Tibial nerve (tissue), 4 donors: ENCODE measurements at regions not wholly inside any gene's neighbourhood (a gene's known extent, or its start where the extent isn't known, plus 50 kb on each side); places are given as distances from the start of the nearest gene placed in this dataset.
"Not testable (repeated sequence)": the region's sequence is repeated elsewhere in the genome, so short reads cannot be mapped to it uniquely, and the experiment has no call there.

ENCODE experiments used
- DNase-seq, 2 donors: peaks; one replicate each; pipeline ENCODE4 v3.0.0-alpha.2; 2019; ENCODE audit warnings: low spot score in 2 of 2
- H3K27ac ChIP-seq, 4 donors: fragments of 200-600 bp; sonication (generic) in 3 of 4; one replicate each; pipeline ENCODE4 v1.5.1; 2017 to 2019; ENCODE audit warnings: mild to moderate bottlenecking in 1 of 4
- H3K27me3 ChIP-seq, 2 donors: fragments of 200-600 bp; sonication (generic) in 1 of 2; one replicate each; pipeline versions ENCODE4 v1.5.1 to v1.6.0; 2017 to 2019
- H3K36me3 ChIP-seq, 3 donors: fragments of 200-600 bp; sonication (generic); one replicate each; pipeline ENCODE4 v1.5.1; 2018 to 2019
- H3K4me1 ChIP-seq, 4 donors: fragments of 200-600 bp; sonication (generic) in 3 of 4; one replicate each; pipeline ENCODE4 v1.5.1; 2017 to 2019
- H3K4me3 ChIP-seq, 4 donors: fragments of 200-600 bp; sonication (generic) in 3 of 4; one replicate each; pipeline ENCODE4 v1.5.1; 2017 to 2019; ENCODE audit warnings: mild to moderate bottlenecking in 1 of 4, moderate library complexity in 1 of 4
- H3K9me3 ChIP-seq, 4 donors: fragments of 200-600 bp; sonication (generic) in 3 of 4; one replicate each; pipeline ENCODE4 v1.5.1; 2017 to 2019
- CTCF ChIP-seq, 5 experiments: fragments of 200-600 bp in 3 of 5; fragments of 450-650 bp in 2 of 5; sonication (generic) in 3 of 5; IDR thresholded peaks; one replicate each; pipeline ENCODE4 v1.5.1; 2016 to 2019; ENCODE audit warnings: antibody characterized with exemption in 5 of 5, mild to moderate bottlenecking in 3 of 5, moderate library complexity in 2 of 5
- EP300 ChIP-seq, 2 donors: sonication (generic); formaldehyde crosslinking; IDR thresholded peaks; one replicate each; pipeline ENCODE4 v1.6.1; 2017; ENCODE audit warnings: antibody characterized with exemption in 2 of 2, mild to moderate bottlenecking in 1 of 2
- whole genome bisulfite sequencing, 2 donors: methylation state at CpG; one replicate each; pipeline ENCODE4 v1.1.5; 2018; 5-methylcytosine and 5-hydroxymethylcytosine counted together

GRCh38 chr16:18131587-18131986, 204.9 kb downstream of the NPIPA8 start:
- not testable (repeated sequence) for H3K27ac ChIP-seq, H3K27me3 ChIP-seq, H3K4me1 ChIP-seq, H3K9me3 ChIP-seq, H3K36me3 ChIP-seq, DNase-seq, H3K4me3 ChIP-seq
- peak in 3 of 5 experiments; percentile 14 to 48 (median 45) for TF ChIP-seq CTCF (IDR thresholded peaks at IDR 0.05)
- 1 to 4% methylated on average over 2 to 5 of the region's 6 CpGs for WGBS, 2 donors

- 63 to 68% methylated on average over 7 of the region's 8 CpGs for WGBS, 2 donors
- H3K36me3 ChIP-seq, DNase-seq, H3K27ac ChIP-seq, H3K9me3 ChIP-seq, H3K27me3 ChIP-seq, H3K4me1 ChIP-seq, H3K4me3 ChIP-seq: not testable (repeated sequence)
Observed at GRCh38 chr16:18130478-18131120, 205.9 kb downstream of the NPIPA8 start.

GRCh38 chr16:18127033-18127432, 209.5 kb downstream of the NPIPA8 start:
- H3K4me3 ChIP-seq, H3K9me3 ChIP-seq, H3K27me3 ChIP-seq, DNase-seq, H3K27ac ChIP-seq, H3K4me1 ChIP-seq, H3K36me3 ChIP-seq: not testable (repeated sequence)
- 33 to 40% methylated on average over 1 of the region's 12 CpGs for WGBS, 2 donors

GRCh38 chr16:18119092-18119491, 217.4 kb downstream of the NPIPA8 start:
- WGBS, 2 donors = 47 to 60% methylated on average over 3 of the region's 4 CpGs

GRCh38 chr16:18118684-18119083, 217.9 kb downstream of the NPIPA8 start:
- H3K9me3 ChIP-seq, H3K36me3 ChIP-seq, H3K4me3 ChIP-seq, H3K4me1 ChIP-seq, DNase-seq, H3K27me3 ChIP-seq, H3K27ac ChIP-seq: not testable (repeated sequence)
- 58 to 72% methylated on average over 3 to 5 of the region's 5 CpGs for WGBS, 2 donors

More at GRCh38 chr16:18119092-18119491, 217.4 kb downstream of the NPIPA8 start:
- not testable (repeated sequence) for H3K4me1 ChIP-seq, H3K27me3 ChIP-seq, H3K27ac ChIP-seq, H3K9me3 ChIP-seq, H3K36me3 ChIP-seq, H3K4me3 ChIP-seq
- DNase-seq = peak; percentile 13 to 16
- TF ChIP-seq EP300 (IDR thresholded peaks at IDR 0.05) = peak in 1 of 2 donors; percentile 8

- H3K27me3 ChIP-seq, H3K9me3 ChIP-seq, H3K4me3 ChIP-seq, H3K36me3 ChIP-seq, H3K4me1 ChIP-seq, DNase-seq, H3K27ac ChIP-seq: not testable (repeated sequence)
- WGBS, 2 donors = 54 to 61% methylated on average over 6 to 9 of the region's 9 CpGs
Observed at GRCh38 chr16:18118071-18118470, 218.5 kb downstream of the NPIPA8 start.

- H3K36me3 ChIP-seq, H3K4me3 ChIP-seq, H3K9me3 ChIP-seq, DNase-seq, H3K27me3 ChIP-seq, H3K27ac ChIP-seq, H3K4me1 ChIP-seq: not testable (repeated sequence)
- 47% methylated on average over 2 of the region's 2 CpGs; no CpG with 5 or more reads in 1 of the 2 donors for WGBS, 2 donors
Observed at GRCh38 chr16:18104412-18104811, 232.1 kb downstream of the NPIPA8 start.

GRCh38 chr16:18101077-18101476, 235.5 kb downstream of the NPIPA8 start:
- not testable (repeated sequence) for H3K27me3 ChIP-seq, H3K4me1 ChIP-seq, DNase-seq, H3K36me3 ChIP-seq, H3K4me3 ChIP-seq, H3K9me3 ChIP-seq, H3K27ac ChIP-seq
- no CpG with 5 or more reads among the region's 2 CpGs for WGBS, 2 donors

- WGBS, 2 donors = 63 to 80% methylated on average over 1 of the region's 1 CpG
- H3K4me1 ChIP-seq, H3K27me3 ChIP-seq, H3K27ac ChIP-seq, DNase-seq, H3K36me3 ChIP-seq, H3K9me3 ChIP-seq, H3K4me3 ChIP-seq: not testable (repeated sequence)
Observed at GRCh38 chr16:18092605-18093004, 243.9 kb downstream of the NPIPA8 start.

GRCh38 chr16:18080658-18081363, 255.7 kb downstream of the NPIPA8 start:
- H3K27me3 ChIP-seq, H3K27ac ChIP-seq, H3K4me1 ChIP-seq, H3K36me3 ChIP-seq, H3K4me3 ChIP-seq, H3K9me3 ChIP-seq, DNase-seq: not testable (repeated sequence)
- WGBS, 2 donors = 61 to 84% methylated on average over 1 to 2 of the region's 2 CpGs

GRCh38 chr16:18077910-18078309, 258.6 kb downstream of the NPIPA8 start:
- DNase-seq, H3K4me1 ChIP-seq, H3K27ac ChIP-seq, H3K27me3 ChIP-seq, H3K36me3 ChIP-seq, H3K4me3 ChIP-seq, H3K9me3 ChIP-seq: not testable (repeated sequence)
